GM21529 (cell line): ENCODE measurements at regions not wholly inside any gene's neighbourhood (a gene's known extent, or its start where the extent isn't known, plus 50 kb on each side); places are given as distances from the start of the nearest gene placed in this dataset.
A peak's percentile ranks its signal among the peaks of the same experiment; 100 is the strongest.
"Not testable (repeated sequence)": the region's sequence is repeated elsewhere in the genome, so short reads cannot be mapped to it uniquely, and the experiment has no call there.

ENCODE experiments used
- ATAC-seq: cut with Tn5 transposase; IDR thresholded peaks from one replicate; pipeline ENCODE4 v1.9.1; 2021; ENCODE audit not compliant: unreplicated experiment

DNA sequence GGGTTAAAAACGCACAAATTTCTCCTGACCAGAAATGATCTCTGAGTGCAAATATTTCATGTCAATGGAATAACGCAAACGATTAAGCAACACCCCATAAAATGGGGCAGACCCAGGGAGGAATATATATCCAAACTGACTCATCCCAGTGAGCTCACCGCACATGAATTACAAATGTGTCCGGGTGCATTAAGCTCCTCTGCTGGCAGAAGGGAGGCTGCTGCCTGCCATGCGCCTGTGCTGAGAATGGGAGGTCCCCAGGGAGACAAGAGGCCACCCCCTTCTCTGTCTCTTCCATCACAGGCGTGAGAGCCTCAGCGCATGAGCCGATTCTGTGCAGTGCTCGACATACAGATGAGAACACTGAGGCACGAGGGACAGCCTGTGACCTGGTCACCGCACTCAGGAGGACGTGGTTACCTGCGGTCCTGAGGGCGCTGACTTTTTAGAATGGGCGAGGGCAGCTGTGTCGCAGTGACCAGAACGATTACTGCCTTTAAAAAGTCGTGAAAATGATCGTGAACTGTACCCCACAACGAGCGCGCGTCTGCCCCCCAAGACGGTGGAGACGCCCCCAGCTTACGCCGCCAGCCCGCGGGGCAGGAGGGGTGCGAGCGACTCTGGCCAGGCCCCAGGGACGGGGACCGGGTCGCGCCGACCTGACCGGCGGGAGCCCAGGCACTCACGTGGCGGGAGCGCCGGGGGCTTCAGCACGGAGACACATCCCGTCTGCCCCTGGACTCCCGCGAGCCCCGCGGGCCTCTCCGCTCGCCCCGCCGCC, 188.5 kb downstream of the ADRA2C start:
- ATAC-seq, result not testable (repeated sequence)

DNA sequence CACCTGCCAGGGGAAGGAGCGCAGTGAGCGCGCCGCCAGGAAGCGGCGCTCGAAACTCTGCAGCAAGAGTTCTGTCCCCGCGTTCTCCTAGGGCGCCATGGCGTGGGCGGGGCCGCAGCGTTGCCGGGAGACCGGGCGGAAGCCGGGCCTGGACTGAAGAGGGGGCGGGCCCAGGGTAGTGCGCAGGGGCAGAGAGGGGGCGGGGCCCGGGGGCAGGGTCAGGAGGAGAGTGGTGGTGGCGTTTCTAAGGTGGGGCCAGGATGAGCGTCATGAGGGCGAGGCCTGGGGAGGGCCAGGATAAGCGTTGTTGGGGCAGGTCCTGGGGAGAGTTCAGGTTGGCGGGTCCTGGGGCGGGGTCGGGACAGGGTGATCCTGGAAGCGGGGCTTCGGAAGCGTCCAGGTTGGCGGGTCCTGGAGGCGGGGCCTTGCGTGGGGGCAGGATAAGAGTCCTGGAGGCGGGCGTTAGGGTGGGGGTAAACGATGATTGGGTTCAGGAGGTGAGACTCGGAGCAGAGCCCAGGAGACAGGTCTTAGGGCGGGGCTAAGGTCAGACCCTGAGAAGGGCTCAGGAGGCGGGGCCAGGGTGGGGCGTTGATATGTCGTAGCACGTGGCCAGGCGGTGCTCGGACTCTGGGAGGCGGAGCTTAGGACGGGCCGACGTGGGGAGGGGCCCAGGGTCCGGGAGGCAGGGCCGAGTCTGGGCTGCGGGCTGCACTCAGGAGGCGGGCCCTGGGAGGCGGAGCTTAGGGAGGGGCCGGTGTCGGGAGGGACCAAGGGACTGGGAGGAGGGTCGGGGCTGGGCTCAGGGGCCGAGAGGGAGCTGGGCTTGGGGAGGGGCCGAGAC, 189.4 kb downstream of the ADRA2C start:
- ATAC-seq, result peak; percentile 99

DNA sequence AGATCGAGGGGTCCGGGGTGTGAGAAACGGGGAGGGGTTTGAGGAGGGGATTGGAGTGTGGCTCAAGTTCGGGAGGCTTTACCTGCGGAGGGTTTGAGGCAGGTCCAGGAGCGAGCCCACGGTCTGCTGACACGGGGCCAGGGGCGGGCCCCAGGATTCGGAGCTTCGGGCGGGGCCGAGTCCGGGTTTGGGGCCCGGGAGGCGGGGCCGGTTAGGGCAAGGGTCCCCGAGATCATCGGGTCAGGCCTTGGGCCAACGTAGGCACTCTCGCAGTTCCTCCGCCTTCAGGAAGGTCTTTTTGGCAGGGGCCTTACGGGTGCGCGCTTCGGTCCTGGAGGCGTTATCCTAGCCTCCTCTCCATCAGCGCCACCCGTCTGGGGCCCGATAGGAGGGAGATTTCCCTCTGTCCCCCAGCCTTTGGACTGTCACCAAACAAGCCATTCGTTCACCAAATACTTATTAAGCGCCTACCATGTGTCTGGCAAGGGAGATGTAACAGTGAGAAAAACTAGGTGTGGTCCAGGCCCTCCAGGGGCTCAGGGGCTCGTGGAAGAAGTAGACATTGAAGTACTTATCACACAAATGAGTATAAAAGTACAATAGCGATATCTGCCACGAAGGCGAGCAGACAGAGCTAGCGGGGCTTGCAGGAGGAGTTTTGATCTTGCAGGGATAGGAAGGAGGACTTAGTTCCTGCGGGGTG, 190.1 kb downstream of the ADRA2C start:
- ATAC-seq, result not testable (repeated sequence)

DNA sequence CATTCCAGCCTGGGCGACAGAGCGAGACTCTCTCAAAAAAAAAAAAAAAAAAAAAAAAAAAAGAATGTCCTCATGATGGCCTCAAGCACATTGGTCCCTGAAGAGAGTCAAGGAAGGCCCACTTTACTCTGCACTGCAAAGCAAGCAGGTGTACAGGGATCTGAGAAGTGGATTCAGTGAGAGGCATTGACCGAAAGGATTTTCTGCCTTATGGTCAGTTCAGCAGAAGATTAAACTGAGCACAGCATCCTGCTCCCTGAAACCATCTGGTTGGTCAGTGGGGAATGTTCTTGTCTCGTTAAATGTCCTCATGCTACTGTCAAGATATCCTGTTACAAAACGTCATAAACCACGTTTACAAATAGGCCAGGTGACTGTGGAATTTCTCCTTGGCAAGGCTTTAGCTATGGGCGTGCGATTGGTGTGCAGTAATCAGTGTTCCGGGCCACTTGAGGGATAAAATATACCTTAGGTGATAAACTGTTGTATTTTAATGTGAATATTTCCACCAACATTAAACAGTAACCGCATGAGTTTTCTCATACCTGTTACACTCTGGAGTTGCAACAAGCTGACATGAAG, 195.0 kb downstream of the ADRA2C start:
- ATAC-seq, result not testable (repeated sequence)

DNA sequence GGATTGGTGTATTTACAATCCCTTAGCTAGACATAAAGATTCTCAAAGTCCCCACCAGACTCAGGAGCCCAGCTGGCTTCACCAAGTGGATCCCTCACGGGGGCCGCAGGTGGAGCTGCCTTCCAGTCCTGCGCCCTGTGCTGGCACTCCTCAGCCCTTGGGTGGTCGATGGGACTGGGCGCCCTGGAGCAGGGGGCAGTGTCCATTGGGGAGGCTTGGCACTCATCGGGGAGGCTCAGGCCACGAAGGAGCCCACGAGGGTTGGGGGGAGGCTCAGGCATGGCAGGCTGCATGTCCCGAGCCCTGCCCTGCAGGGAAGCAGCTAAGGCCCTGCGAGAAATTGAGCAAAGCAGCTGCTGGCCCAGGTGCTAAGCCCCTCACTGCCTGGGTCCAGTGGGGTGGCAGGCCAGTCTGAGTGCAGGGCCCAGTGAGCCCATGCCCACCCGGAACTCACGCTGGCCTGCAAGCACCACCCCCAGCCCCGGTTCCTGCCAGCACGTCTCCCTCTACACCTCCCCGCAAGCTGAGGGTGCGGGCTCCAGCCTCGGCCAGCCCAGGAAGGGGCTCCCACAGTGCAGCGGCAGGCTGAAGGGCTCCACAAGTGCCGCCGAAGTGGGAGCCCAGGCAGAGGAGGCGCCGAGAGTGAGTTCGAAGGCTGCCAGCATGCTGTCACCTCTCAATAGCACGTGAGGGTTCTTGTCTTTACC, 198.5 kb downstream of the ADRA2C start:
- ATAC-seq, result not testable (repeated sequence)

DNA sequence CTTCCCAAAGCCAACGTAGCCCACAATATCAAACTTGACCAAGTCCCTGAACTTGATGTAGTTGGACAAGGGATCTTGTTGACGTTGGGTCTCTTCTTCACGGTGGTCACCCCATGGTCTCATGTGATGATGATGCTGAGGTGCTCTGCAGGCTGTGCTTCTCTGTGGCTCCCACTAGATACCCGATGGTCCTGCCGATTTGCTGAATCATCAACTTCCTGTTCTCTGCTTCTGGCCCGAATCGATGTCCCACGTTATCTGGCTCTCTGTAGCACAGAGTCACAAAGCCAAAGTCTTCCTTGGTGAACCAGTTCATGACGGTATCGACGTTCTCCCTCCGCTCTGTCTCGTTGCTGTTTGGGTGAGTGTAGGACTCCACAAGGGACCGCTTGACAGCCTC, 201.0 kb downstream of the ADRA2C start:
- not testable (repeated sequence) for ATAC-seq

DNA sequence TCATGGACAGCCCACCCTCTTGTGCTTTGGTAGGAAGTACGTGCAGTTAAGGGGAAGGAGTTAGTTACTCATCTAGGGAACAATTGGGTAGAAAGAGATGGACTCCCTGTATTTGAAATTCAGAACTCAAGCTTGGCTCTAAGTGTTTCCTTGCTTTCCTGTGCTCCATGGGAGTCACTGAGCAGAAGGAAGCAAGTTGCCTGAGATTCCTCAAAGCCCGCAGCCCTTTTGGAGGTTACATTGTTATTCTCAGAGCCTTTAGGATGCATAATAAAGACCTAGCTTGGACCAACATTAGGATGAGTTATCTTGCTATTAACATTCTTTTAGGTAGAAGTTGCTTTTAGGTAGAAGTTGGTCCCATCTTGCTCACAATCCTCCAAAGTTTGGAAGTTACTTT, 206.4 kb downstream of the ADRA2C start:
- not testable (repeated sequence) for ATAC-seq

DNA sequence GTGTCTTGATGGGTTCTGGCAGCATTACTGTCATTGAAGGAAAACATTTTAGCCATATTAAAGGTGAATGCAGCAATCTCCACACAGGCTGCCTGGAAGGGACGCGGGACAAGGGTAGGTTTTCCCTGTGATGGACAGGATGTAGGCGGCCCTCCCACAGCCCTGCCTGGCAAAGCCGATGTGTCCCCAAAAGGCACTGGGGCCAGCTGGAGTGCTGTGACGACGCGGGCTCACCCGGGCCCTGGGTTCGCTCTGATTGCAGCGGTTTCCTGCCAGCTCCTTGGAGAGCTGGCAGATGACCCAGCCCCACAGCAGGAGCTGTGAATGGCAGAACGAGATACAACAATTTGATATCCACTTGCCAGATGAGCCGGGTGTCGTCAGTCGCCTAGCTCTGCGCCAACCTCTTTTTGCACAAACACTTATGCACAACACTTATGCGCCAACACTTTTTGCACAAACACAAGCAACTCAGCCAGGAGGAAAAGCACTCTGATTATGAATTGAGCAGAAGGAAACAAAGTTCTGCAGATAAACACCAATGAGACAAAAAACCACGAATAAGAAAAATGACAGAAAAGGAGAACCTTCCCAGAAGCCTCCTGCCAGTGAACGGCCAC, 207.5 kb downstream of the ADRA2C start:
- ATAC-seq, result not testable (repeated sequence)

DNA sequence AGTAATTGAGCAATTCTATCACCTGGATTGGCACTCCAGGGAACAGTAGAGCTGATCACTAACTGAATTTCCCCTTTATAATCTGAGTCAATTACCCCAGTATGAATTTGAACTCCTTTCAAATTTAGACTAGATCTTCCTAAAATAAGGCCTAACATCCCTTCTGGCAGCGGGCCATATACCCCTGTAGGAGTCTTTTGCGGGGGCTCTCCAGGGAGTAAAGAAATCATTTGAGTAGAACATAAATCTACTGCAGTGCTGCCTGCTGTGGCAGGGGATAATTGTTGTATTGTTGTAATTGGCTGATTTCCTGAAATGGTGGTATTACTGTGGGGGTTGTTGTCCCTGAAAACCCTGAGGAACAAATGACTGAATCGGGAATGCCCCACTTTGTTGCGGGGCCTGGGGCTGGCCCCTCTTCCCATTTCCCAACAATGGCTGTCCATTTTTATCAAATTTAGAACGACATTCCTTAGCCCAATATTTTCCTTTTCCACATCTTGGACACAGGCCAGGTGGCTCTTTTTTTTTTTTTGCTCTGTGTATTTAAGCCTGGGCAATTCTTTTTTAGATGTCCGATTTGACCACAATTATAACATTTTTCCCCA, 217.4 kb downstream of the ADRA2C start:
- ATAC-seq, result not testable (repeated sequence)

DNA sequence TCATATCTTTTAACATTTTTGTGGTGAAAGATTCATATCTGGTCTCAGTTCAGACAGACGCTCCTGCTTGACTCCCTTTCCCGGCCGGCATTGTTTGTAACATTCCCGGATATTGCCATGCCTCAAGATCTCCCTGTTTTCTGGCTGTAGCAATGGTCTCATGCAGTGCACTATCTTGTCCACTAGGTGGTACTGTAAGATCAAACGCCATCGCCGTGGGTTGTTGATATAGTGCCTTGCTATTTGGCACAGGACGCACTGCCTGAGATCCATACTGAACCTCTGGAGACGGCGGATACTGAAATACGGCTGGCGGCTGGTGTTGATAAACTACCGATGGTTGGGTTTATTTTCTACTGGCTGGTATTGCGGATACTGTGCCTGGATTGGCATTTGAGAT, 218.6 kb downstream of the ADRA2C start:
- not testable (repeated sequence) for ATAC-seq

DNA sequence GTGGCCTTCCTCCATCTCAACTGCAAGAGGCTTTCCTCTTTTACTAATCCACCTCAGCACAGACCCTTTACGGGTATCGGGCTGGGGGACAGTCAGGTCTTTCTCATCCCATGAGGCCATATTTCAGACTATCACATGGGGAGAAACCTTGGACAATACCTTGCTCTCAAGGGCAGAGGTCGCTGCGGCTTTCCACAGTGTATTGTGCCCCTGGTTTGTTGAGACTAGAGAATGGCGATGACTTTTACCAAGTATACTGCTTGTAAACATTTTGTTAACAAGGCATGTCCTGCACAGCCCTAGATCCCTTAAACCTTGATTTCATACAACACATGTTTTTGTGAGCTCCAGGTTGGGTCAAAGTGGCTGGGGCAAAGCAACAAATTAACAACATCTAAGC, 220.2 kb downstream of the ADRA2C start:
- ATAC-seq, result not testable (repeated sequence)

DNA sequence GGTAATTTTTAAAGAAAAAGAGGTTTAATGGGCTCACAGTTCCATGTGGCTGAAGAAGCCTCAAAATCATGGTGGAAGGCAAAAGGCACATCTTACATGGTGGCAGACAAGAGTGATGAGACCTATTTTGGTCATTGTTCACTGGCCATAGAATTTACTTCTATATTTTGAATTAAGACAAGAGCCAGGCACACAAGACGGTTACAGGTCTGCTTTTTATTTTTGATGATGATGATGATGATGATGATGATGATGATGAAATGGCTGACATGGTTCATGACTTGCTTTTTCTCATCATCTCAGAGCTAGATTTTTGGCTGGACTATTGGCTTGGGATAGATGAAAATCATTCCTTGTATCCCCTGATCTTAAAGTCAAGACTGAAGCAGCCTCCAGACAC, 229.3 kb downstream of the OTOP1 start:
- not testable (repeated sequence) for ATAC-seq

DNA sequence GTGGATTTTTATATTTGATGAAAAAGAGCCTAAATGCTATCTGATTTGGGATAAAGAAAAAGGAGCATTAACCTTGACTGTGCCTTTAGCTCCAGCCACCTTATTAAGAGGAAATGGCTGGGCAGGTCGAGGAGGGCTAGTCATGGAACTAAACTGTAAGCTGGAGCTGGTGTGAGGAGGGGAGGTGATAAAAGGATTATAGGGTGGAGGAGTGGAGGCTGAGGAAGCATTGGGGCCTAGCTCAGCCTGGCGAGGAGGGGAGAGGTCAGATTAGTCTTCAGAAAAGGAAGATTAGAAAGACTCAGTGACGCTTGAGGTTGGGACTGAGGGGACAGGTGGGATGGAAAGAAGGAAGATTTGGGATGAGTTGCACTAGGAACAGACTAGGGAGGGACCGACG, 222.7 kb downstream of the OTOP1 start:
- not testable (repeated sequence) for ATAC-seq

DNA sequence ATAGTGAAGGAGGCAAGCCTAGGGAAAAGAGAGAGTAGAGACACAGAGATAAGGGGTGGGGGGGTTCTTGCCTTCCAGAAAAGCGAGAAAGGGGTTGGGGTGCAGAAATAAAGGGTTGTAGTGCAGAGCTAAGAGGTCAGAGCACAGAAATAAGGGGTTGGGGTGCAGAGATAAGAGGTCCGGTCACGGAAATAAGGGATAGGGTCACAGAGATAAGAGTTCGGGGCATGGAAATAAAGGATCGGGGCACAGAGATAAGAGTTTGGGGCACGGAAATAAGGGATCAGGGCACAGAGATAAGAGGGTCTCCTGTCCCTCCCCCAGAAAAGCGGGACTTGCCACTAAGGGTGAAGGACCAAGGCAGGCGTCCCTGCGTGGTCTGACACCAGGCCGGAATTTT, 222.0 kb downstream of the OTOP1 start:
- not testable (repeated sequence) for ATAC-seq

DNA sequence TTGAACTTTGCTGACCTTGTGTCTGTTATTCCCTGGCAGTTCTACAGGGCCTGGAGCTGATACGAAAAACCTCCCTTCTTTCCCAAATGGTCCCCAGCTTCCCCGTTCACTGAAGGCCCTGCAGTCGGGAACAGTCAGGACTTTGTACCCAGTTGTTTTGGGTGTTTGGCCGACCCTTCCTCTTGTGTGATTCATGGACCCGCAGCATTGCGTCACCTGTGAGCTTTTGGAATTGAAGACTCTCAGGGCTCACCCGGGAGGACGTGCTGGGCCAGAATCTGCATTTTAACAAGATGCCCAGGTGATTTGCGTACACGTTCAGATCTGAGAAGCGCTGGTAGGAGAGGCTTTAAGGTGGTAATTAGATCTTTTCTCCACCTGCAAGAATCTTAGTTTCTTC, 220.4 kb downstream of the OTOP1 start:
- not testable (repeated sequence) for ATAC-seq

DNA sequence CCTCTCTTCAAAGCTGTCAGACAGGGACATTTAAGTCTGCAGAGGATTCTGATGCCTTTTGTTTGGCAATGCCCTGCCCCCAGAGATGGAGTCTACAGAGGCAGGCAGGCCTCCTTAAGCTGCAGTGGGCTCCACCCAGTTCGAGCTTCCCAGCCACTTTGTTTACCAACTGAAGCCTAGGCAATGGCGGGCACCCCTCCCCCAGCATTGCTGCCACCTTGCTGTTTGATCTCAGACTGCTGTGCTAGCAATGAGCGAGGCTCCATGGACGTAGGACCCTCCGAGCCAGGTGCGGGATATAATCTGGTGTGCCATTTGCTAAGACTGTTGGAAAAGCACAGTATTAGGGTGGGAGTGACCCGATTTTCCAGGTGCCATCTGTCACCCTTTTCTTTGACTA, 207.7 kb downstream of the OTOP1 start:
- not testable (repeated sequence) for ATAC-seq

DNA sequence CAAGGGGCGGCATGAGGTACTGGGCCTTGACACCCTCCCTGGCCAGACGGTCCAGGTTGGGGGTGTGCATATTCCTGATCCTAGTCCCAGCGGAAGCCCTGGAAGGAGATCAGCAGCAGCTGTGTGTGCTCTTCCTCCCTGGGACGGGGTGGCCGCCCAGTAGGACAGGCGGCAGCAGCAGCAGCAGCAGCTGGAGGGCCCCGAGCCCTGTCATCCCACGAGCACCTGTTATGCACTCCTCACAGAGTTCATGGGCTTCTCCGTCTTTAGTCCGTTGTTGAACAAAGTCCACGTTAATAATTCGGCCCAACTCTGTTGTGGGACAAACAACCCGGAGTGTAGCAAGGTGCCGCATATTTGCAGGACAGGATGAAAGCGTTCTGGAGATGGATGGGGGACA, 205.6 kb downstream of the OTOP1 start:
- ATAC-seq, result not testable (repeated sequence)

DNA sequence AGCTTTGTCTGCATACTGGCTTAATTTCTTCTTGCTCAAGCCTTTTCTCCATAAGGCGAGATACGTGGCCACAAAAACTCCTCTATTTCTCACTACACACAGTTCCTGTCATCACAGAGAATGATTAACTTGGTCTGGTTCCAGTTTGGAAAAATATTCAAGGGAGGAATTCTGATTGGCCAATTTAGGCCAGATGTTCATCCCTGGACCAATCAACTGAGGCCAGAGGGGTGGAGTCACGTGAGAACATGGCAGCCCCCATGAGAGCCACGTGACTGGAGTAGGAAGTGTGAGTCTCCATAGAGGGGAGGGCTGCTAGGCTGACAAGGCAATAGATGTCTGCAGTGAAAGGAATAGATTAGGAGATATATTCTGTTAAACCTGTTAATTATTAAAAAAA, 200.0 kb downstream of the OTOP1 start:
- ATAC-seq, result not testable (repeated sequence)

DNA sequence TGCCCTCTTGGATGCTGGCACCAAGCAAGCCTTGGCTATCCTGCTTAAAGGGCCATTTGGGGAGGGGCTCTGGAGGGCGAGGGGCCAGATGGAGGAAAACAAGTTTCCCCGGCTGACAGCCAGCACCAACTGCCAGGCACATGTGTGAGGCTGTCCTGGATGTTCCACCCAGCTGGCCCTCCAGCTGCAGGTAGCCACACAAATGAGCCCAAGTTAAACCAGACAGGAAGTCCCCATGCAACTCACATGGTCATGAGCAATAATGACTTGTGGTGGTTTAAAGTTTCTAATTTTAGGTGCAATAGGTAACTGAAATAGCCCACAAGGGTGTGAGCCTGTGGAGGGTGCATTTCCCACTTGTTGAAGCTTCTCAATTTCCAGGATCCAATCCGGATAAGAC, 198.0 kb downstream of the OTOP1 start:
- not testable (repeated sequence) for ATAC-seq

DNA sequence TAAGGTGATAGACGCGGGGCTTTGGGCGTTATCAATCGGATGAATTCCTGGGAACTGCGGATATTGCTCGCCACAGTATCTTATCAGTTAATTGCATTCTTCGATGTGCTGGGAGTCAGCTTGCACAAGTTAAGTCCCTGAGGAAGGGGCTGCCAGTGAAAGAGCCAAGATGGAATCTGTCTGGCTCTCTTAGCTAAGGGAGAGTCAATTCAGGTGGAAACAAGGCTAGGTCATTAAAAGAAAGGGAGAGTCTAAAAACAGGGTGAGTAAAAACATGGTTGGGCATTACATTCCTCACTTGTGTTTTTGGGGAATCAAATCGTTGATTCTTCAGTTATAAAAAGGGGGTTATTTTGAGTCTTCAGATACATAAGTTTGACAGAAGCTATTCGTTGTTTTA, 196.2 kb downstream of the OTOP1 start:
- ATAC-seq, result not testable (repeated sequence)
